HepG2 (cell line): ENCODE measurements at regions not wholly inside any gene's neighbourhood (a gene's known extent, or its start where the extent isn't known, plus 50 kb on each side); places are given as distances from the start of the nearest gene placed in this dataset.

ENCODE experiments used
- ARID2 ChIP-seq: sonication (generic); formaldehyde crosslinking; IDR thresholded peaks from 2 replicates; pipeline ENCODE4 v1.8.1; 2022; ENCODE audit warnings: mild to moderate bottlenecking, missing genetic modification reagents, borderline replicate concordance
- ATF7-NPFF ChIP-seq: sonication (generic); formaldehyde crosslinking; IDR thresholded peaks from 2 replicates; pipeline ENCODE4 v1.8.1; 2023; ENCODE audit warnings: mild to moderate bottlenecking, low read depth, missing genetic modification reagents, moderate library complexity
- CREM ChIP-seq, 2 experiments: sonication (generic) in 1 of 2; formaldehyde crosslinking in 1 of 2; IDR thresholded peaks; 2 replicates each; pipeline versions ENCODE4 v1.4.0 to v1.6.1; 2016 to 2020; ENCODE audit warnings: antibody characterized with exemption in 1 of 2, mild to moderate bottlenecking in 1 of 2, missing genetic modification reagents in 1 of 2
- EHMT2 ChIP-seq: fragments of 200-600 bp; sonication (generic); IDR thresholded peaks from 2 replicates; pipeline ENCODE4 v1.7.0; 2017; ENCODE audit warnings: antibody characterized with exemption, low read depth, low read length, borderline replicate concordance
- FOXJ3 ChIP-seq: sonication (generic); formaldehyde crosslinking; IDR thresholded peaks from 2 replicates; pipeline ENCODE4 v1.4.0; 2020; ENCODE audit warnings: missing genetic modification reagents, mild to moderate bottlenecking, borderline replicate concordance
- HNF4A ChIP-seq: sonication (generic); formaldehyde crosslinking; IDR thresholded peaks from 2 replicates; pipeline ENCODE4 v1.4.0; 2020; ENCODE audit warnings: missing genetic modification reagents
- NFE2L1 ChIP-seq: sonication (generic); formaldehyde crosslinking; IDR thresholded peaks from 2 replicates; pipeline ENCODE4 v1.4.0; 2020; ENCODE audit warnings: missing genetic modification reagents, mild to moderate bottlenecking, borderline replicate concordance
- RFX1 ChIP-seq: fragments of 450-650 bp; IDR thresholded peaks from 2 replicates; pipeline ENCODE4 v1.6.1; 2017
- TARDBP ChIP-seq: sonication (generic); formaldehyde crosslinking; IDR thresholded peaks from 2 replicates; pipeline ENCODE4 v1.8.0; 2022; ENCODE audit warnings: mild to moderate bottlenecking, missing genetic modification reagents
- U2AF2 ChIP-seq: fragments of 200-400 bp; formaldehyde crosslinking; IDR thresholded peaks from 2 replicates; pipeline ENCODE4 v1.6.1; 2017; ENCODE audit warnings: low read depth, mild to moderate bottlenecking, low read length
- ZFP90 ChIP-seq: sonication (generic); formaldehyde crosslinking; IDR thresholded peaks from 2 replicates; pipeline ENCODE4 v1.8.0; 2022; ENCODE audit warnings: missing genetic modification reagents, mild to moderate bottlenecking, inconsistent platforms, borderline replicate concordance
- ZFYVE20 ChIP-seq: sonication (generic); formaldehyde crosslinking; IDR thresholded peaks from 2 replicates; pipeline ENCODE4 v1.8.0; 2023; ENCODE audit warnings: low read depth, mild to moderate bottlenecking, moderate library complexity, missing genetic modification reagents, borderline replicate concordance
- ZIK1 ChIP-seq: sonication (generic); formaldehyde crosslinking; IDR thresholded peaks from 2 replicates; pipeline ENCODE4 v1.5.0; 2020; ENCODE audit warnings: mild to moderate bottlenecking, low read depth, missing genetic modification reagents, borderline replicate concordance
- ZNF224 ChIP-seq: sonication (generic); formaldehyde crosslinking; IDR thresholded peaks from 2 replicates; pipeline ENCODE4 v1.5.0; 2020; ENCODE audit warnings: mild to moderate bottlenecking, missing genetic modification reagents
- ZNF557 ChIP-seq: sonication (generic); formaldehyde crosslinking; IDR thresholded peaks from 2 replicates; pipeline ENCODE4 v1.4.0; 2020; ENCODE audit warnings: missing genetic modification reagents
- ZNF678 ChIP-seq: sonication (generic); formaldehyde crosslinking; IDR thresholded peaks from 2 replicates; pipeline ENCODE4 v1.4.0; 2020; ENCODE audit warnings: mild to moderate bottlenecking, missing genetic modification reagents
- ZNF747 ChIP-seq: sonication (generic); formaldehyde crosslinking; IDR thresholded peaks from 2 replicates; pipeline ENCODE4 v1.8.1; 2023; ENCODE audit warnings: missing genetic modification reagents, mild to moderate bottlenecking, borderline replicate concordance
- TF ChIP-seq, protein P1 (sequence below): sonication (generic); formaldehyde crosslinking; IDR thresholded peaks from 2 replicates; pipeline ENCODE4 v1.5.1; 2020; ENCODE audit warnings: missing genetic modification reagents, mild to moderate bottlenecking, borderline replicate concordance
- TF ChIP-seq, protein P2 (sequence below): sonication (generic); formaldehyde crosslinking; IDR thresholded peaks from 2 replicates; pipeline ENCODE4 v1.5.1; 2020; ENCODE audit warnings: mild to moderate bottlenecking, missing genetic modification reagents, moderate library complexity
- TF ChIP-seq, protein P3 (sequence below): IDR thresholded peaks from 2 replicates; pipeline ENCODE4 v1.6.1; 2016; ENCODE audit warnings: low read depth, borderline replicate concordance
- TF ChIP-seq, protein P4 (sequence below): fragments of 450-650 bp; IDR thresholded peaks from 2 replicates; pipeline ENCODE4 v1.6.1; 2017

DNA sequence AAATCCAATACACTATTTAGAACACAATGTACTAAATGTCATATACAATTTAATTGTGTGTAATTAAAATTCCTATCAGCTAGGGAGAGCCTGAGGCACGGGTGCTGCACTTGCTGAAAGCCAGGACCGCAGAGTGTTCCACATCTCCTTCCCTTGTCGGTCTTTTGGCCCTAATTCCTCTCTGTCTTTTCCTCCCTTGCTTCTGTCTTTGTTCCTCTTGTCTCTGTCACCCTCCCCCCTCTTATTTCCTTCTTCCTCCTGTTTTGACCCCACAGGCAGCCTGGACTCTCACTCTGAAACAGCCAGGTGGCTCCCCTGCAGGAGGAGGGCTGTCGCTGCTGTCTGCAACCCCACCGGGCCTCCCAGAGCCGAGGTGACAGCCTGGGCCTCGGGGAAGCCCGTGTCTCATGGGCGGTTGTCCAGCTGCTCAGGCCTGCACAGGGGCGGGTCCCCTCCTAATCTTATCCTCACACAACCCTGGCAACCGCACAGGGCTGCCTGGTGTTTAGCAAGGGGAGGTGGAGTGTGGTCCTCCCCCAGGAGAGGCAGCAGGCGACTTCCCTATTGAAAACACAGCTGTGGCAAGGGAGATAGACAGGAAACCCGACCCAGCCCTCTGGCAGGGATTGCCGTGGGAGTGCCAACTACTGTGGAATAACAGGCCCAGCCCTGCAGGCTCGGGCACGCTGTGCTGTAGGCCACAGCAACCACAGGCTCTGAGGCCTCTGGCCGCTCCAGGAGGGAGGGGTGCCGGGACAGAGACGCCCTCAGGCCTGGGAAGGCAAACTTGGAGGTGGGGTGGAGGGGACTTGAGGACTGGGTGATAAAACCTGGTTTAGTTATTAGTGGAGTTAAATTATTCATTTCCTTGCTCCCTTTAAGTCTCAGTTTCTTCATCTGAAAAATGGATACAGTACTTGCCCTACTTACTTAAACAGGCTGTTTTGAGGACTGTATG lies 68.8 kb upstream of the WDR26 start (continued):
- TF ChIP-seq ATF7-NPFF (CRISPR knock-in tag) (no peak), ZFYVE20 (CRISPR knock-in tag) (no peak), ZNF678 (no peak), ZIK1 (CRISPR knock-in tag) (no peak), HNF4A (CRISPR knock-in tag) (peak; percentile 24; the same call in 1 of the 2 replicates), ZNF747 (0 out of 2 replicates have a peak, but pooled peaks have one; percentile 40), ZFP90 (CRISPR knock-in tag) (0 out of 2 replicates have a peak, but pooled peaks have one; percentile 65), NFE2L1 (CRISPR knock-in tag) (no peak), TARDBP (CRISPR knock-in tag) (no peak), ARID2 (CRISPR knock-in tag) (no peak), EHMT2 (no peak), U2AF2 (no peak), ZNF557 (CRISPR knock-in tag) (no peak), FOXJ3 (CRISPR knock-in tag) (no peak), ZNF224 (CRISPR knock-in tag) (no peak), CREM (IDR thresholded peaks at IDR 0.05) (no peak), CREM (CRISPR knock-in tag; IDR thresholded peaks at IDR 0.05) (no peak), RFX1 (no peak)
- TF ChIP-seq, protein P1, sequence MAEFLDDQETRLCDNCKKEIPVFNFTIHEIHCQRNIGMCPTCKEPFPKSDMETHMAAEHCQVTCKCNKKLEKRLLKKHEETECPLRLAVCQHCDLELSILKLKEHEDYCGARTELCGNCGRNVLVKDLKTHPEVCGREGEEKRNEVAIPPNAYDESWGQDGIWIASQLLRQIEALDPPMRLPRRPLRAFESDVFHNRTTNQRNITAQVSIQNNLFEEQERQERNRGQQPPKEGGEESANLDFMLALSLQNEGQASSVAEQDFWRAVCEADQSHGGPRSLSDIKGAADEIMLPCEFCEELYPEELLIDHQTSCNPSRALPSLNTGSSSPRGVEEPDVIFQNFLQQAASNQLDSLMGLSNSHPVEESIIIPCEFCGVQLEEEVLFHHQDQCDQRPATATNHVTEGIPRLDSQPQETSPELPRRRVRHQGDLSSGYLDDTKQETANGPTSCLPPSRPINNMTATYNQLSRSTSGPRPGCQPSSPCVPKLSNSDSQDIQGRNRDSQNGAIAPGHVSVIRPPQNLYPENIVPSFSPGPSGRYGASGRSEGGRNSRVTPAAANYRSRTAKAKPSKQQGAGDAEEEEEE: no peak
- TF ChIP-seq, protein P2, sequence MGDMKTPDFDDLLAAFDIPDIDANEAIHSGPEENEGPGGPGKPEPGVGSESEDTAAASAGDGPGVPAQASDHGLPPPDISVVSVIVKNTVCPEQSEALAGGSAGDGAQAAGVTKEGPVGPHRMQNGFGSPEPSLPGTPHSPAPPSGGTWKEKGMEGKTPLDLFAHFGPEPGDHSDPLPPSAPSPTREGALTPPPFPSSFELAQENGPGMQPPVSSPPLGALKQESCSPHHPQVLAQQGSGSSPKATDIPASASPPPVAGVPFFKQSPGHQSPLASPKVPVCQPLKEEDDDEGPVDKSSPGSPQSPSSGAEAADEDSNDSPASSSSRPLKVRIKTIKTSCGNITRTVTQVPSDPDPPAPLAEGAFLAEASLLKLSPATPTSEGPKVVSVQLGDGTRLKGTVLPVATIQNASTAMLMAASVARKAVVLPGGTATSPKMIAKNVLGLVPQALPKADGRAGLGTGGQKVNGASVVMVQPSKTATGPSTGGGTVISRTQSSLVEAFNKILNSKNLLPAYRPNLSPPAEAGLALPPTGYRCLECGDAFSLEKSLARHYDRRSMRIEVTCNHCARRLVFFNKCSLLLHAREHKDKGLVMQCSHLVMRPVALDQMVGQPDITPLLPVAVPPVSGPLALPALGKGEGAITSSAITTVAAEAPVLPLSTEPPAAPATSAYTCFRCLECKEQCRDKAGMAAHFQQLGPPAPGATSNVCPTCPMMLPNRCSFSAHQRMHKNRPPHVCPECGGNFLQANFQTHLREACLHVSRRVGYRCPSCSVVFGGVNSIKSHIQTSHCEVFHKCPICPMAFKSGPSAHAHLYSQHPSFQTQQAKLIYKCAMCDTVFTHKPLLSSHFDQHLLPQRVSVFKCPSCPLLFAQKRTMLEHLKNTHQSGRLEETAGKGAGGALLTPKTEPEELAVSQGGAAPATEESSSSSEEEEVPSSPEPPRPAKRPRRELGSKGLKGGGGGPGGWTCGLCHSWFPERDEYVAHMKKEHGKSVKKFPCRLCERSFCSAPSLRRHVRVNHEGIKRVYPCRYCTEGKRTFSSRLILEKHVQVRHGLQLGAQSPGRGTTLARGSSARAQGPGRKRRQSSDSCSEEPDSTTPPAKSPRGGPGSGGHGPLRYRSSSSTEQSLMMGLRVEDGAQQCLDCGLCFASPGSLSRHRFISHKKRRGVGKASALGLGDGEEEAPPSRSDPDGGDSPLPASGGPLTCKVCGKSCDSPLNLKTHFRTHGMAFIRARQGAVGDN (CRISPR knock-in tag): peak; percentile 86
- TF ChIP-seq, protein P3, sequence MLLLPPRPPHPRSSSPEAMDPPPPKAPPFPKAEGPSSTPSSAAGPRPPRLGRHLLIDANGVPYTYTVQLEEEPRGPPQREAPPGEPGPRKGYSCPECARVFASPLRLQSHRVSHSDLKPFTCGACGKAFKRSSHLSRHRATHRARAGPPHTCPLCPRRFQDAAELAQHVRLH (CRISPR knock-in tag): no peak
- TF ChIP-seq, protein P4, sequence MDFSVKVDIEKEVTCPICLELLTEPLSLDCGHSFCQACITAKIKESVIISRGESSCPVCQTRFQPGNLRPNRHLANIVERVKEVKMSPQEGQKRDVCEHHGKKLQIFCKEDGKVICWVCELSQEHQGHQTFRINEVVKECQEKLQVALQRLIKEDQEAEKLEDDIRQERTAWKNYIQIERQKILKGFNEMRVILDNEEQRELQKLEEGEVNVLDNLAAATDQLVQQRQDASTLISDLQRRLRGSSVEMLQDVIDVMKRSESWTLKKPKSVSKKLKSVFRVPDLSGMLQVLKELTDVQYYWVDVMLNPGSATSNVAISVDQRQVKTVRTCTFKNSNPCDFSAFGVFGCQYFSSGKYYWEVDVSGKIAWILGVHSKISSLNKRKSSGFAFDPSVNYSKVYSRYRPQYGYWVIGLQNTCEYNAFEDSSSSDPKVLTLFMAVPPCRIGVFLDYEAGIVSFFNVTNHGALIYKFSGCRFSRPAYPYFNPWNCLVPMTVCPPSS: no peak
